HUES64 (cell line): ENCODE measurements at regions not wholly inside any gene's neighbourhood (a gene's known extent, or its start where the extent isn't known, plus 50 kb on each side); places are given as distances from the start of the nearest gene placed in this dataset.

Experiments used
- H3K27ac ChIP-seq: 2 replicates; pipeline ENCODE4 v1.7.0; 2013; ENCODE audit warnings: low read depth, low read length, inconsistent platforms
- H3K27me3 ChIP-seq: 2 replicates; pipeline ENCODE4 v1.6.1; 2013; ENCODE audit warnings: mild to moderate bottlenecking, low read length; ENCODE audit not compliant: insufficient read depth
- H3K36me3 ChIP-seq: 2 replicates; pipeline ENCODE4 v1.6.1; 2013; ENCODE audit warnings: mild to moderate bottlenecking, low read length; ENCODE audit not compliant: insufficient read depth
- H3K4me1 ChIP-seq: 2 replicates; pipeline ENCODE4 v1.6.1; 2013; ENCODE audit warnings: mild to moderate bottlenecking, low read length, moderate library complexity; ENCODE audit not compliant: insufficient read depth
- H3K4me3 ChIP-seq: 2 replicates; pipeline ENCODE4 v1.5.1; 2013; ENCODE audit warnings: mild to moderate bottlenecking, low read length, moderate library complexity
- H3K9ac ChIP-seq: 2 replicates; pipeline ENCODE4 v1.6.1; 2013; ENCODE audit warnings: mild to moderate bottlenecking, low read depth, low read length
- H3K9me3 ChIP-seq: 2 replicates; pipeline ENCODE4 v1.6.1; 2013; ENCODE audit warnings: low read depth, low read length; ENCODE audit not compliant: insufficient read depth
- WGBS: fragments of 150-250, 120-280 bp; methylation state at CpG from one replicate; pipeline ENCODE4 v1.1.7; 2013; ENCODE audit warnings: missing lambda C conversion rate; 5-methylcytosine and 5-hydroxymethylcytosine counted together

DNA sequence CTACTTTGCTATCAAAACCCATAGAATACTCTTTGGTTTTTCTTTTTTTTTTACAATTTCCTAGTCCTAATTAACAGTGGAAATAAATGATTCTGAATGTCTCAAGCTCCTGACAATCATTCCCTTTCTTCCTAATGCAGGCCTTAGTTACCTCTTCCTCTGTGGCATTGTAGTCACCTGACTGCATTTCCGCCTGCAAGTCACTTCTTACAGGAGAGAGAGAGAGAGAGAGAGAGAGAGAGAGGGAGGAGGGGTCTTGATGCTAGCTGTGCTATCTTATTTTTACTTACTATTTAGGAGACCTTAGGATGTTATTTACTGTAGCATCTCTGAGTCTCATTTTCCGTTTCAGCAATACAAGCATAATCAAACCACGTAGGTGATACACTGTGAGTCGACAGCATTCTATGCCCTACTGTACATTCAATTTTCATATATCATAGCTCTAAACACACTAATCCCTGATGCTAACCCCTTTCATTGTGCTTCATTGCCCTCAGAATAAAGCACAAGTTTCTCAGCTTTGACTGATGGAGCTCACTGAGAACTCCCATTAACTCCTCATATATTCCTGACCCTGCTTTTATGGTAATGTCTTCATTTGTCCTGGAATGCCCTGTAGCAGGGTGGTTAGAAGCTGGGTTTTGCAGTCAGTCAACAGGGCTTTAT lies 1237.3 kb downstream of the XPNPEP1 start:
- 85% methylated on average over 4 of the region's 4 CpGs for WGBS
- Histone ChIP-seq H3K9me3 (peaks cover 33% of the 10 kb centered on the region), H3K36me3 (no peaks in the 10 kb centered on the region), H3K4me3 (no peak overlapping the region), H3K4me1 (peaks cover 3% of the 10 kb centered on the region; the same call in 1 of the 2 replicates), H3K27ac (no peak overlapping the region), H3K9ac (no peak overlapping the region), H3K27me3 (no peaks in the 10 kb centered on the region)

DNA sequence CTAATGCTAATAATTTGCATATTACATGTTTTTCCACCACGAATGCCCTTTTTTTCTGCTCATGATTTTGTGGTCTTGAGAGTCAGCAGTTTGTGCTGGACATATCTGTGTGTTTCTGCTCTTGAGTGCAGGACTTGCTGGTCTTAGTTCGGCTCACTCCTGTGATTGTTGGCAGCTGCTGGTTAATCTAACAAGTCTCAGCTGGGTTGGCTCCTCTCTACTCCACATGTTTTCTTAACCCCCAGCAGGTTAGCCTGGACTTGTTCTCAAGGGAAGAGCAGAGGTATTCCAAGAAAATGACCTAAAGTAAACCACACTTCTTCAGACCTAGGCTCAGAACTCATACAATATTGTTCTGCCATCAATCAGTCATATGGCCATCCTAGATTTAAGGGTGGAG lies 1238.9 kb downstream of the XPNPEP1 start:
- Histone ChIP-seq H3K36me3 (no peaks in the 10 kb centered on the region), H3K9me3 (peaks cover 26% of the 10 kb centered on the region; the same call in 1 of the 2 replicates), H3K27ac (no peak overlapping the region), H3K4me1 (peaks cover 3% of the 10 kb centered on the region; the same call in 1 of the 2 replicates), H3K27me3 (no peaks in the 10 kb centered on the region), H3K9ac (no peak overlapping the region), H3K4me3 (no peak overlapping the region)
- WGBS = 67% methylated on average over 2 of the region's 2 CpGs

DNA sequence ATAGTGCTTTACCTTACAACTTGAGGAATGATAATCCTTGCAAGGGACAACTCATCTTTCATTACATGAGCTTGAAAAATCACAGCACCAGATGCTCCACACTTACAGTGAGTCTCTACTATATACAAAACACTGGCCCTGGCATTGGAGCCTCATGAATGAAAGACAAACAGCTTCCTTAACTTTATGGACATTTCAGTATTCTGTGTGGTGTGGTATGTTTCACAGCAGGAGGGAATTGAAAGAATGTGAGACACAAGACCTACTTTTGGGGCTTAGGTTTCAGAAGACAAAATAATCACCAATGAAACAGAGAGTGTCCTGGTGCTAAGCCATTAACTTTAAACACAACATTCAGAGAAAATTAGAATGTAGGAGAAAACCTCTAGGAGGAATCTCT lies 1249.6 kb downstream of the XPNPEP1 start:
- no peak overlapping the region for H3K4me3 ChIP-seq
- H3K27ac ChIP-seq = no peak overlapping the region
- H3K9me3 ChIP-seq = peaks cover 13% of the 10 kb centered on the region
- H3K4me1 ChIP-seq = no peaks in the 10 kb centered on the region
- no peaks in the 10 kb centered on the region for H3K27me3 ChIP-seq
- no peaks in the 10 kb centered on the region for H3K36me3 ChIP-seq
- H3K9ac ChIP-seq = no peak overlapping the region

DNA sequence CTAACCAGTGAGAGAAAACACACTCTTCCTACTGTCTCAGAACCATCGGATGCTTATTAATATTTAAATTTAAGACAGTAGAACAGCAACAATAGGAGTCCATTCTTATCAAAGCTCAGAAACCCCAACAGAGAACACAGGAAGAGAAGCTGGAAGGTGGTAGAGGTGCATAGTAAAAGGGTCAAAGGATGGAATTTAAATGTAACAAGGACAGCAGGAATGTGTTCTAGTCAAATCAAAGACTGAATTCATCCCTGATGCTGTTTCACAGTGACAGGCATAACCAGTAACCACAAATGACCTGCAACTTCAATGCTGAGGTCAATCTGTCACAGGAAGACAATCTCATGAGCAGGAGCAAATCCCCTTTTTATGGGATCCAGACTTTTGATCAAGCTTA lies 1259.7 kb downstream of the XPNPEP1 start:
- Histone ChIP-seq H3K4me3 (no peak overlapping the region), H3K27ac (no peak overlapping the region), H3K4me1 (no peaks in the 10 kb centered on the region), H3K9ac (no peak overlapping the region), H3K9me3 (peaks cover 24% of the 10 kb centered on the region; the same call in 1 of the 2 replicates), H3K36me3 (no peaks in the 10 kb centered on the region), H3K27me3 (no peaks in the 10 kb centered on the region)
- WGBS = no CpG with 5 or more reads among the region's 1 CpG

DNA sequence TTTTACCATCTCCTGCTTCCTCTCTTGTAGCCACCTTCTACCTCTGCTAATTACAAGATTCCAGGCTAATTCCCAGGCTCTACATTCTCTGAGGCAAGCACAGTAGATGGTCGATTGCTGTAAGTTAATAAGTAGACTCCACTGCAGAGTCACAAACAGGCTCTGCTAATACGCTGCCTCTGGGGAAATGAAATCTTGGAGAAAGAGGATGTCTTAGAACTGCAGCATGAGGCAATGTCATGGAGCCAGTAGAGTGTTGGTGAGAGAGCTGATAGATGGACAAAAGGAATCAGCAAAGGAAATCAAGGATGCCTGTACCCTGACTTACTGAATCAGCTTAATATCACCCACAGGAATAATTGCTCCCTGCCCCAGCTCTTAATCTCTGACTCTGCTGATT lies 1260.3 kb downstream of the XPNPEP1 start:
- Histone ChIP-seq H3K27ac (no peak overlapping the region), H3K4me1 (no peaks in the 10 kb centered on the region), H3K9me3 (peaks cover 25% of the 10 kb centered on the region; the same call in 1 of the 2 replicates), H3K4me3 (no peak overlapping the region), H3K27me3 (no peaks in the 10 kb centered on the region), H3K36me3 (no peaks in the 10 kb centered on the region), H3K9ac (no peak overlapping the region)
- 80% methylated on average over 2 of the region's 2 CpGs for WGBS

DNA sequence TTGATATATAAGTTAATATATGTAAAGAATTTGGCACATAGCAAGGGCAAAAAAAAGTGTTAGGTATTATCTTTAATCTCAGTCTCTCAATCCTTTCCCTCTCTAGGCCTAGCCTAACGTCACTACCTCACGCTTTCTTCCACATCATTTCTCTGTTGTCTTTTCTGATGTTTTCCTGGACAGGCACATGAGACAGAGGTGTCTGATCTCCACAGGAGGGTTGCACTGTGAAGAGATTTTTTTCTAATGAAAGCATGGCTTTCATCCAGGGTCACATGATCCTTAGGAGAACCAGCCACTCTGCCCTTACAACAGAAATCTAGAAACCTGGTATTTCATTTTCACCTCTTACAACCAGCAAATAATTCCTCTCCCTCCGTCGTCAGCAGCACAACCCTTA lies 1268.3 kb downstream of the XPNPEP1 start:
- no peak overlapping the region for H3K9ac ChIP-seq
- H3K4me1 ChIP-seq = no peaks in the 10 kb centered on the region
- peaks cover 26% of the 10 kb centered on the region; the same call in 1 of the 2 replicates for H3K9me3 ChIP-seq
- no peaks in the 10 kb centered on the region for H3K27me3 ChIP-seq
- H3K4me3 ChIP-seq = no peak overlapping the region
- 86% methylated on average over 4 of the region's 4 CpGs for WGBS
- no peak overlapping the region for H3K27ac ChIP-seq
- H3K36me3 ChIP-seq = no peaks in the 10 kb centered on the region

DNA sequence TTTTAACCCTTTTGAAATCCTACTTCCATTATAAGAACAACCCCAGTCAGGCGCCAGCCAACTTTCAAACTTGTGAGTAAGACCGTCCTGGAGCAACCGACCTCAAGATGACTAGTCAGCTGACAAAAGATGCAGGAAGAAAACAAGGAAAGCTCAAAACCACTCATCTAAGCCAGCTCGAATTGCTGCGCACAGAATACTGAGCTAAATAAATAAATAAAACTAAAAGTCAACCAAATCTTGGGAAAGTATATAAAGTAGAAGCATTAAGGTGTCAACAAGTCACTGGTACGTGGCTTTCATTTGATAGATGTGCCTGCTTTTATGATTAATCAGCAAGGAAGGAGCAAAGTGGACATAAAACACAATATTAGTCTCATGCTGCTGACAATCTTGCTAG lies 1269.8 kb downstream of the XPNPEP1 start:
- H3K9me3 ChIP-seq = peaks cover 22% of the 10 kb centered on the region; the same call in 1 of the 2 replicates
- H3K27ac ChIP-seq = no peak overlapping the region
- 72% methylated on average over 4 of the region's 6 CpGs for WGBS
- H3K36me3 ChIP-seq = no peaks in the 10 kb centered on the region
- H3K4me1 ChIP-seq = no peaks in the 10 kb centered on the region
- H3K4me3 ChIP-seq = no peak overlapping the region
- H3K9ac ChIP-seq = no peak overlapping the region
- H3K27me3 ChIP-seq = no peaks in the 10 kb centered on the region

DNA sequence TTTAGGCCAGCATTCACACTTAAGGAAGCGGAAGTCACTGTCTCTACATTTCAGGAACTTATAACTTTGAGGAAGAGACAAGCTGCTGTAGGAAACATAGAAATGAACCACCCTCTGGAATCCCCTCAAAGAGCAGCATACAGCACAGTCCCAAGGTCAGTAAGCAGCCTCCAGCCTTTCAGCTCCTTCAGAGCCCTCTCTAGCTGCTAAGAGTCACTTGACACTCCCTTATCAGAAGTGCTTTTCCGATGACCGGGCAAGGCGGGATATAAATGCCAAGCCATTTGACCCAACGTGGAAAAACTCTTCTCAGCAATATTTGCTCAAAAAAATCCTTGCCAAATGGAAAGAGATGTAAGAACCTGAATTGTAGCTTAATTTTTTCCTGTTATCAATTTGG lies 1284.3 kb downstream of the XPNPEP1 start:
- Histone ChIP-seq H3K9me3 (peaks cover 22% of the 10 kb centered on the region; the same call in 1 of the 2 replicates), H3K4me3 (no peak overlapping the region), H3K27ac (no peak overlapping the region), H3K36me3 (no peaks in the 10 kb centered on the region), H3K27me3 (no peaks in the 10 kb centered on the region), H3K4me1 (no peaks in the 10 kb centered on the region), H3K9ac (no peak overlapping the region)
- 85% methylated on average over 5 of the region's 5 CpGs for WGBS

DNA sequence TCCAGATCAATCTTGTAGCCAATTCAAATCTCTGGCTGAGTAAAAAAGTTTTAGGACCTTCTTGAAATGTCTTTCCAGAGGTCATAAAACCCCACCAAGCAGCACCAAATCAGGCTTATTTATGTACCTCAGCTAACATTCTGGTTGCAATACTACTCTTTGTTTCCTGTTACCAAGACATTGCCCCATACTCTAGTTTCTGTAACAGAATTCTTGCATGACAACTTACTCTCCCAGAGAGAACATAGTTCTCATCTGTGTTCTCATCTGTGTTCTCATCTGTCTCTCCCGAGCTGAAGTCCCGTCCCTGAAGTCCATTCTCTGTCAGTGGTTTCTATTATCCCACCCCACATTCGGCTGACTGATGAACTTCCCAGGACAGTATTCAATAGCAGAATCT lies 1285.1 kb downstream of the XPNPEP1 start:
- H3K27me3 ChIP-seq = no peaks in the 10 kb centered on the region
- H3K4me3 ChIP-seq = no peak overlapping the region
- H3K9me3 ChIP-seq = peaks cover 21% of the 10 kb centered on the region; the same call in 1 of the 2 replicates
- no peaks in the 10 kb centered on the region for H3K36me3 ChIP-seq
- WGBS = 91% methylated on average over 3 of the region's 3 CpGs
- no peak overlapping the region for H3K27ac ChIP-seq
- no peaks in the 10 kb centered on the region for H3K4me1 ChIP-seq
- no peak overlapping the region for H3K9ac ChIP-seq

DNA sequence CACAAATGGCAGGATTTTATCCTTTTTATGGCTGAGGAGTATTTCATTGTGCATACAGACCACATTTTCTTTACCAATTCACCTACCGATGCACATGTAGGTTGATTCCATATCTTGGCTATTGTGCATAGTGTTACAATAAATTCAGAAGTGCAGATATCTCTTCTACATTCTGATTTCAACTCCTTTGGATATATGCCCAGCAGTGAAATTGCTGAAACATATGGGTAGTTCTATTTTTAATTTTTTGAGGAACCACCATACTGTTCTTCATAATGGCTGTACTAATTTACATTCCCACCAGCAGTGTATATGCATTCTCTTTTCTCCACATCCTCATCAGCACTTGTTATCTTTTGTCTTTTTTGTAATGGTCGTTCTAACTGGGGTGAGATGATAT lies 1290.3 kb downstream of the XPNPEP1 start:
- Histone ChIP-seq H3K36me3 (no peaks in the 10 kb centered on the region), H3K4me3 (no peak overlapping the region), H3K9ac (no peak overlapping the region), H3K4me1 (no peaks in the 10 kb centered on the region), H3K9me3 (peaks cover 12% of the 10 kb centered on the region; the same call in 1 of the 2 replicates), H3K27me3 (no peaks in the 10 kb centered on the region), H3K27ac (no peak overlapping the region)
- 80% methylated on average over 1 of the region's 2 CpGs for WGBS

DNA sequence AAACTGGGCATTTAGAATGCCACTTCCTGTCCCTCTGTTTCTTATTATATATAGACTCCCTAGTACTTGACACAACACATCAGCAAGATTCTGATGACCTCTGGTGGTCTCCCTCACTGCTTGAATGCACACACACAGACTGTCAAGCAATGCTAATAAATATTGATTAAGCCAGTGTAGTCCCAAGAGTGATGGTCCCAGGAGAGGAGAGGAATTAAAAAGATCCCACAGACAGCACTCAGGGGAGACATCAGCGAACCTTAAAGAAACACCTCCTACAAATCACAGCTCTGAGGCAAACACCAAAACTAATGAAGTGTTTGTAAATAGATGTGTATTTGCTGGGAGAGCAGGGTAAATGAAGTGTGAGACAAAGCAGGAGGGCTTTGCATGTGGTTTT lies 1291.2 kb downstream of the XPNPEP1 start:
- Histone ChIP-seq H3K27me3 (no peaks in the 10 kb centered on the region), H3K4me1 (no peaks in the 10 kb centered on the region), H3K27ac (no peak overlapping the region), H3K9ac (no peak overlapping the region), H3K4me3 (no peak overlapping the region), H3K36me3 (no peaks in the 10 kb centered on the region), H3K9me3 (peaks cover 14% of the 10 kb centered on the region; the same call in 1 of the 2 replicates)
- no CpG with 5 or more reads among the region's 1 CpG for WGBS

DNA sequence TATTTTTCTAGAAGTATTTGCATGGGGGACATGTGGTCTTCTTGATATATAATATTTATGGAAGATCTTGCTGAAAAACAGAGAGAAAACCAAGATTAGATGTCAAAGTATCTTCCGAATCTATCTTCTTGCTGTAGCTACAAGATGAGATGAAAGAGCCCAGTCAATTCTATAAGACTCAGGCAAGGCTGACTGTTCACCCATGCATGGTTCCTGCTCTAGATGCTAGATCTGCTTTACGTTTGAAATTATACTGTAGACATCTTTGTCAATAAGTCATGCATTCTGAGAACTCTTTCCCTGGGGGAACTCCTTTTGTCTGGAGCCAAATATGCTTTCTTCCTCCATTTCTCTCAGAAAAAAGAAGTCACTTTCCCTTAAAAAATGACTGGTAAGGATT lies 1292.0 kb downstream of the XPNPEP1 start:
- Histone ChIP-seq H3K4me3 (no peak overlapping the region), H3K4me1 (no peaks in the 10 kb centered on the region), H3K27ac (no peak overlapping the region), H3K36me3 (no peaks in the 10 kb centered on the region), H3K27me3 (no peaks in the 10 kb centered on the region), H3K9ac (no peak overlapping the region), H3K9me3 (peaks cover 11% of the 10 kb centered on the region; the same call in 1 of the 2 replicates)
- WGBS = 87% methylated on average over 2 of the region's 2 CpGs
